ENCODE measurements at regions not wholly inside any gene's neighbourhood (a gene's known extent, or its start where the extent isn't known, plus 50 kb on each side); places are given as distances from the start of the nearest gene placed in this dataset.
"Not testable (repeated sequence)": the region's sequence is repeated elsewhere in the genome, so short reads cannot be mapped to it uniquely, and the experiment has no call there.

DNA sequence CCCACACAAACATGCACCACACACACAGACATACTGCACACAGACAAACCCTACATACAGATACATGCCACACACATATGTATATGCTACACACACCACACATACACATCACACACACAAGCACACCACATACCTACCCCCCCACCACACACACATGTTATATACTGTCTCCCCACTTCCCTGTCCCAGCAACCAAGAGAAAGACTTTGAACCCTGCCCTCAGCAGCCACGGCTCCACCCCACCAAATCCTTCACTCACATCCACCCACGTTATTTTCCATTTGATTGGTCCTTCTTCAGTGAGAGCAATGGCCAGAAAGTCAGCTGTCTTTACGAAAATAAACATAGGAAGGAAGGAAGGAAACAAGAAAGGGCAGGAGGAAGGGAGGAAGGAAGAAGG lies 479.8 kb downstream of the DIRAS2 start:
- H3K27me3 ChIP-seq (ENCODE audit: control insufficient read depth in 2 of 2, insufficient read depth in 2 of 2, low read length in 2 of 2): no peaks in the 10 kb centered on the region
- H3K4me3 ChIP-seq (ENCODE audit: low read length in 2 of 2): peak overlapping the region in 1 of 2 donors; percentile 3
- no peaks in the 10 kb centered on the region for H3K36me3 ChIP-seq (ENCODE audit: control insufficient read depth in 2 of 2, insufficient read depth in 2 of 2, low read length in 2 of 2)

DNA sequence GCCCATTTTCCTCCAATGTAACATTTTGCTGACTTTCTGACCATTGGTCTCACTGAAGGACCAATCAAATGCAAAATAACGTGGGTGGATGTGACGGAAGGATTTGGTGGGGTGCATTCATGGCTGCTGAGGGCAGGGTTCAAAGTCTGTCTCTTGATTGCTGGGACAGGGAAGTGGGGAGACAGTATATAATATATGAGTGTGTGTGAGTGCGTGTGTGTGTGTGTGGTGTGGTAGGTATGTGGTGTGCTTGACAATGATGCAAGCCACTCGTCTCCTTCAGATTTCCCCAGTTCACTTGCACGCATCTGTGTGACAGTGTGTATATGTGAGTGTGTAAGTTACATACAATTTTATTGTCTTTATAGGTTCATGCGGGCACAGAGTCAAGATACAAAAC lies 477.3 kb downstream of the DIRAS2 start:
- Histone ChIP-seq H3K9me3 (ENCODE audit: control insufficient read depth in 2 of 2, low read length in 2 of 2) (no peaks in the 10 kb centered on the region), H3K9ac (ENCODE audit: low read depth in 1 of 2, low read length in 2 of 2) (peak overlapping the region in 1 of 2 donors; percentile 5), H3K36me3 (ENCODE audit: control insufficient read depth in 2 of 2, insufficient read depth in 2 of 2, low read length in 2 of 2) (no peaks in the 10 kb centered on the region), H3K4me1 (ENCODE audit: control insufficient read depth in 2 of 2, insufficient read depth in 2 of 2, low read length in 2 of 2) (peaks cover 24 to 47% of the 10 kb centered on the region in 2 donors), H3K27me3 (ENCODE audit: control insufficient read depth in 2 of 2, insufficient read depth in 2 of 2, low read length in 2 of 2) (no peaks in the 10 kb centered on the region), H3K4me3 (ENCODE audit: low read length in 2 of 2) (no peak overlapping the region), H3K27ac (ENCODE audit: low read depth in 2 of 2, low read length in 2 of 2) (peak overlapping the region; percentile 1 to 31)

More for the DNA sequence above, 479.8 kb downstream of the DIRAS2 start:
- peaks cover 17 to 34% of the 10 kb centered on the region in 2 donors for H3K4me1 ChIP-seq (ENCODE audit: control insufficient read depth in 2 of 2, insufficient read depth in 2 of 2, low read length in 2 of 2)
- peak overlapping the region; percentile 14 to 16 for H3K27ac ChIP-seq (ENCODE audit: low read depth in 2 of 2, low read length in 2 of 2)
- no peak overlapping the region for H3K9ac ChIP-seq (ENCODE audit: low read depth in 1 of 2, low read length in 2 of 2)
- no peaks in the 10 kb centered on the region for H3K9me3 ChIP-seq (ENCODE audit: control insufficient read depth in 2 of 2, low read length in 2 of 2)

DNA sequence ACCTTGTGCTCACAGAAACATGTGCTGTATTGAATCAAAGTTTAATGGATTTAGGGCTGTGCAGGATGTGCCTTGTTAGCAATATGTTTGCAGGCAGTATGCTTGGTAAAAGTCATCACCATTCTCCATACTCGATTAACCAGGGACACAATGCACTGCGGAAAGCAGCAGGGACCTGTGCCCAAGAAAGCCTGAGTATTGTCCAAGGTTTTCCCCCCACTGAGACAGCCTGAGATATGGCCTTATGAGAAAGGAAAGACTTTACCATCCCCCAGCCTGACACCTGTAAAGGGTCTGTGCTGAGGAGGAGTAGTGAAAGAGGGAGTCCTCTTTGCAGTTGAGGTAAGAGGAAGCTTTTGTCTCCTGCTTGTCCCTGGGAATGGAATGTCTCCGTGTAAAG lies 476.2 kb downstream of the DIRAS2 start:
- H3K9me3 ChIP-seq (ENCODE audit: control insufficient read depth in 2 of 2, low read length in 2 of 2); H3K27ac ChIP-seq (ENCODE audit: low read depth in 2 of 2, low read length in 2 of 2); H3K36me3 ChIP-seq (ENCODE audit: control insufficient read depth in 2 of 2, insufficient read depth in 2 of 2, low read length in 2 of 2); H3K4me3 ChIP-seq (ENCODE audit: low read length in 2 of 2); H3K9ac ChIP-seq (ENCODE audit: low read depth in 1 of 2, low read length in 2 of 2); H3K27me3 ChIP-seq (ENCODE audit: control insufficient read depth in 2 of 2, insufficient read depth in 2 of 2, low read length in 2 of 2): not testable (repeated sequence)
- H3K4me1 ChIP-seq (ENCODE audit: control insufficient read depth in 2 of 2, insufficient read depth in 2 of 2, low read length in 2 of 2): peaks cover 24 to 47% of the 10 kb centered on the region in 2 donors

DNA sequence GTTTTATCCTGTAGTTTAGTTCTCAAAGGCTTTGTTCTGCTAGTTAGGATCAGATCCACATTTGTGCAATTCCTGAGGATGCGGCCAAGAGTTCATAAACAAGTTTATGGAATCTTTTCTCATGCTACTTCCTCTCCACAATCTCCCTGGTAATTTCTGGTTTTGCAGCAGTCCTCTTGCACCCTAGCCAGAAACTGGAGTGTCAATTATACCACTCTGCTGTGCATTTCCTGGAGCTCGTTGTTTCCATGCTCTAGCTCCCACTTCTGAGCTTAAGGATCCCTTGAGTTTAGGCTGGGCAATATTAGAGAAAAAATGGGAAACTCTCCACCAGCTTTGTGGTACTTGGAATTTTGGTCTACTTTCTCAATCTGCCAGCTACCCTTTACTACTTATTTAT lies 474.7 kb downstream of the DIRAS2 start:
- Histone ChIP-seq H3K4me3 (ENCODE audit: low read length in 2 of 2) (no peak overlapping the region), H3K27ac (ENCODE audit: low read depth in 2 of 2, low read length in 2 of 2) (peak overlapping the region; percentile 49 to 52), H3K9me3 (ENCODE audit: control insufficient read depth in 2 of 2, low read length in 2 of 2) (peaks cover 0 to 4% of the 10 kb centered on the region in 2 donors), H3K4me1 (ENCODE audit: control insufficient read depth in 2 of 2, insufficient read depth in 2 of 2, low read length in 2 of 2) (peaks cover 24 to 41% of the 10 kb centered on the region in 2 donors), H3K36me3 (ENCODE audit: control insufficient read depth in 2 of 2, insufficient read depth in 2 of 2, low read length in 2 of 2) (no peaks in the 10 kb centered on the region), H3K27me3 (ENCODE audit: control insufficient read depth in 2 of 2, insufficient read depth in 2 of 2, low read length in 2 of 2) (no peaks in the 10 kb centered on the region), H3K9ac (ENCODE audit: low read depth in 1 of 2, low read length in 2 of 2) (no peak overlapping the region)

DNA sequence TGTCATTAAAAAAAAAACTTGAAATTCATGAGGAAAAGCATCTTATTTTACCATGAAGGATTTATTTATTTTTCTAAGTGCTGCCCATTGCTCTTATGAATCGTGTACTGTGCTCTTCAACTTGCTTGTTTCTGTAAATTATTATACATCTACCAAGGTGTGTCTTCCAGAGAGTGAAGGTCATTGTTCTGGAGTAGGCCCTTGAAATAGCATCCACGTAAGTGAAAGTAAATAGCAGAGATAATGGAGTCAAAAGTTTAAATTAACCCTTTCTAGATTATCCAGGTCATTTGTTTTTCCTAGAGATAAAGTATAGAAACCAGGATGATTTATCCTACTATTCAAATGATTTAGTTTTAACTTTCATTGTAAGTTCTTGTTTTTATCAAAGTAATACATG lies 473.1 kb downstream of the DIRAS2 start:
- peak overlapping the region; percentile 72 to 78 for H3K27ac ChIP-seq (ENCODE audit: low read depth in 2 of 2, low read length in 2 of 2)
- H3K9ac ChIP-seq (ENCODE audit: low read depth in 1 of 2, low read length in 2 of 2): no peak overlapping the region
- no peaks in the 10 kb centered on the region for H3K36me3 ChIP-seq (ENCODE audit: control insufficient read depth in 2 of 2, insufficient read depth in 2 of 2, low read length in 2 of 2)
- H3K4me3 ChIP-seq (ENCODE audit: low read length in 2 of 2): peak overlapping the region; percentile 27 to 48
- H3K4me1 ChIP-seq (ENCODE audit: control insufficient read depth in 2 of 2, insufficient read depth in 2 of 2, low read length in 2 of 2): peaks cover 24 to 36% of the 10 kb centered on the region in 2 donors
- H3K9me3 ChIP-seq (ENCODE audit: control insufficient read depth in 2 of 2, low read length in 2 of 2): peaks cover 0 to 4% of the 10 kb centered on the region in 2 donors
- H3K27me3 ChIP-seq (ENCODE audit: control insufficient read depth in 2 of 2, insufficient read depth in 2 of 2, low read length in 2 of 2): no peaks in the 10 kb centered on the region

DNA sequence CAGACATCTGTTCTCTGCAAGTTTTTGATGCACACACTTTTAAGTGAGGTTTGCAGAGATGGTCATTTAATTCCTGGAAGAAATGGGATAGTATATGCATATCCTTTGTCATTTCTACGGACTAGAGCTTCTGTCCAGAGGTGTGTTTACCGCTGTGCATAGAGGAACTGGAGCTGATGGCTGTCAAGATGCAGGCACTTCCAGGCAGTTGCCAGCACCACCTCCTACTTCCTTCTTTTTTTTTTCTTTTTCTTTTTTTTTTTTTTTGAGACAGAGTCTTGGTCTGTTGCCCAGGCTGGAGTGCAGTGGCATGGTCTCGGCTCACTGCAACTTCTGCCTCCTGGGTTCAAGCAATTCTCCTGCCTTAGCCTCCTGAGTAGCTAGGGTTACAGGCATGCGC lies 468.7 kb downstream of the DIRAS2 start:
- not testable (repeated sequence) for H3K27me3 ChIP-seq (ENCODE audit: control insufficient read depth in 2 of 2, insufficient read depth in 2 of 2, low read length in 2 of 2); H3K9ac ChIP-seq (ENCODE audit: low read depth in 1 of 2, low read length in 2 of 2); H3K4me1 ChIP-seq (ENCODE audit: control insufficient read depth in 2 of 2, insufficient read depth in 2 of 2, low read length in 2 of 2); H3K36me3 ChIP-seq (ENCODE audit: control insufficient read depth in 2 of 2, insufficient read depth in 2 of 2, low read length in 2 of 2); H3K9me3 ChIP-seq (ENCODE audit: control insufficient read depth in 2 of 2, low read length in 2 of 2); H3K27ac ChIP-seq (ENCODE audit: low read depth in 2 of 2, low read length in 2 of 2); H3K4me3 ChIP-seq (ENCODE audit: low read length in 2 of 2)

DNA sequence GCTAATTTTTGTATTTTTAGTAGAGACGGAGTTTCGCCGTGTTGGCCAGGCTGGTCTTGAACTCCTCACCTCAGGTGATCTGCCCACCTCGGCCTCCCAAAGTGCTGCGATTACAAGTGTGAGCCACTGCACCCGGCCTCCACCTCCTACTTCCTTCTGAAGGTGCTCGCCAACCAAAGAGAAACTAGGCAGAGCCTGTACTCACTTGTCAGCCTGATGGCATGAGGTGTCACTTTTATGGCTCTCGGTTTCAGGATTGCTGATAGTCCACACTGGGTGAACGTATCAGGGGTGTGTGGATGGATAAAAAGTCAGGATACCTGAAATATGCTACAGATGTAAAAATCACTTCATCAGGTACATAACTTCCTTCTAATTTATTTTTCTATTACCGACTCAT lies 468.3 kb downstream of the DIRAS2 start:
- H3K4me3 ChIP-seq (ENCODE audit: low read length in 2 of 2): not testable (repeated sequence)

DNA sequence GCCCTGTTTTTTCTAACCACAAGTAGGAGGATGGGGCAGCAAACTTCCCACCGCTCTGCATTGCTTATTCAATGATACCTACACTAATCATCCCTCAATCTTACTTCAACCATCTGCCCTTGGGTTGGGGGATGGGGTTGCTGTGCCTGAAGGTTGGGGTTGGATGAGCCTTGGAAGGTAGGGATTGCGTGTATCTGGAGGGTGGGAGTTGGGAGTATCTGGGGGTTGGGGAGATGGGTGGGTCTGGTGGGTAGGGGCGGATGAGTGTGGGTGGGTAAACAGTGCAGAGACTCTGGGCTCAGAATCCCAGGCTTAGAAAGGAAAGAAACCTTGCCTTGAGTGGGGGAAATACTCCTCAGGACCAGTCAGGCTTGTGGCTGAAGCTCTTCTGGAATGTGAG lies 467.4 kb downstream of the DIRAS2 start:
- H3K36me3 ChIP-seq (ENCODE audit: control insufficient read depth in 2 of 2, insufficient read depth in 2 of 2, low read length in 2 of 2): no peaks in the 10 kb centered on the region
- no peaks in the 10 kb centered on the region for H3K4me1 ChIP-seq (ENCODE audit: control insufficient read depth in 2 of 2, insufficient read depth in 2 of 2, low read length in 2 of 2)
- no peaks in the 10 kb centered on the region for H3K27me3 ChIP-seq (ENCODE audit: control insufficient read depth in 2 of 2, insufficient read depth in 2 of 2, low read length in 2 of 2)
- no peak overlapping the region for H3K9ac ChIP-seq (ENCODE audit: low read depth in 1 of 2, low read length in 2 of 2)
- peaks cover 0 to 4% of the 10 kb centered on the region in 2 donors for H3K9me3 ChIP-seq (ENCODE audit: control insufficient read depth in 2 of 2, low read length in 2 of 2)
- H3K4me3 ChIP-seq (ENCODE audit: low read length in 2 of 2): no peak overlapping the region
- no peak overlapping the region for H3K27ac ChIP-seq (ENCODE audit: low read depth in 2 of 2, low read length in 2 of 2)

More for the DNA sequence above, 468.3 kb downstream of the DIRAS2 start:
- not testable (repeated sequence) for H3K27ac ChIP-seq (ENCODE audit: low read depth in 2 of 2, low read length in 2 of 2); H3K27me3 ChIP-seq (ENCODE audit: control insufficient read depth in 2 of 2, insufficient read depth in 2 of 2, low read length in 2 of 2); H3K9me3 ChIP-seq (ENCODE audit: control insufficient read depth in 2 of 2, low read length in 2 of 2); H3K4me1 ChIP-seq (ENCODE audit: control insufficient read depth in 2 of 2, insufficient read depth in 2 of 2, low read length in 2 of 2); H3K9ac ChIP-seq (ENCODE audit: low read depth in 1 of 2, low read length in 2 of 2); H3K36me3 ChIP-seq (ENCODE audit: control insufficient read depth in 2 of 2, insufficient read depth in 2 of 2, low read length in 2 of 2)

DNA sequence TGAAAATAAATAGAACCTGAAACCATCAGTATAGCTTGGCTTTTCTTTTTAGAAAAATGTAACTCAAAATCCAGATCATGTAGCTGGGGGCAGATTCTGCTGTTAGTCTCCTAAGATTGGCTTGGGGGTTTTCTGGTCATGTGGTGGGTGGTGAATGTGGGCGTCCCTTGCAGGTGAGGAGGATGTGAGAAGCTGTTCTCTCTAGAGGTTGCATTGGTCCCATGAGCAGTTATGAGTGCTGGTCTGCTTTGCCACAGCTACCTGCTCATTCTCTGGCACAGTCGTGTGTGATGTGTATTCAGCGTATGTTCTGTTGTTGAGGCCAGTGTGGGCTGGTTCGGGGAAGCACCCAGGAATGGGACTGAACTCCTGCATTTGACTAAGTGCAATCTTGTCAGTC lies 466.8 kb downstream of the DIRAS2 start:
- H3K36me3 ChIP-seq (ENCODE audit: control insufficient read depth in 2 of 2, insufficient read depth in 2 of 2, low read length in 2 of 2): no peaks in the 10 kb centered on the region
- H3K9me3 ChIP-seq (ENCODE audit: control insufficient read depth in 2 of 2, low read length in 2 of 2): peaks cover 0 to 3% of the 10 kb centered on the region in 2 donors
- H3K27ac ChIP-seq (ENCODE audit: low read depth in 2 of 2, low read length in 2 of 2): no peak overlapping the region
- H3K4me3 ChIP-seq (ENCODE audit: low read length in 2 of 2): no peak overlapping the region
- H3K27me3 ChIP-seq (ENCODE audit: control insufficient read depth in 2 of 2, insufficient read depth in 2 of 2, low read length in 2 of 2): no peaks in the 10 kb centered on the region
- no peak overlapping the region for H3K9ac ChIP-seq (ENCODE audit: low read depth in 1 of 2, low read length in 2 of 2)
- no peaks in the 10 kb centered on the region for H3K4me1 ChIP-seq (ENCODE audit: control insufficient read depth in 2 of 2, insufficient read depth in 2 of 2, low read length in 2 of 2)

DNA sequence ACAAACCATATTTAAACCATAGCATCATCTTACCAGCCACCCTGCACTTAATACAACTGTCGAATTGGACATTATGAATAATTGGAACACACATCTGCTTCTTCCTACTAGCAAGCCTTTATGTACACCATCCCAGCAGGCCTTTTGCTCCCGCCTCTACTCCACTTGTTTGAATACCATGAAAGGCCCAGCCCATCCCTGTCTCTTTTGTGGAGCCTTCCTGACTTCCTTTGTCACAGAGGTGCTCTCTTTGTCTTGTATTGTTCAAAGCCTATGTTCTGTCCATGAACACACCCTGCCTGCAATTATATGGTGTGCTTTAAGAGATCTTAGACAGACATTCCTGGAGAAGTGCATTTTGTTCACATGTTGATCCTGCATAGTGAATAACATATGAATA lies 465.7 kb downstream of the DIRAS2 start:
- H3K4me3 ChIP-seq (ENCODE audit: low read length in 2 of 2): no peak overlapping the region
- no peaks in the 10 kb centered on the region for H3K9me3 ChIP-seq (ENCODE audit: control insufficient read depth in 2 of 2, low read length in 2 of 2)
- H3K4me1 ChIP-seq (ENCODE audit: control insufficient read depth in 2 of 2, insufficient read depth in 2 of 2, low read length in 2 of 2): no peaks in the 10 kb centered on the region
- H3K27me3 ChIP-seq (ENCODE audit: control insufficient read depth in 2 of 2, insufficient read depth in 2 of 2, low read length in 2 of 2): no peaks in the 10 kb centered on the region
- no peaks in the 10 kb centered on the region for H3K36me3 ChIP-seq (ENCODE audit: control insufficient read depth in 2 of 2, insufficient read depth in 2 of 2, low read length in 2 of 2)
- no peak overlapping the region for H3K27ac ChIP-seq (ENCODE audit: low read depth in 2 of 2, low read length in 2 of 2)
- H3K9ac ChIP-seq (ENCODE audit: low read depth in 1 of 2, low read length in 2 of 2): no peak overlapping the region

DNA sequence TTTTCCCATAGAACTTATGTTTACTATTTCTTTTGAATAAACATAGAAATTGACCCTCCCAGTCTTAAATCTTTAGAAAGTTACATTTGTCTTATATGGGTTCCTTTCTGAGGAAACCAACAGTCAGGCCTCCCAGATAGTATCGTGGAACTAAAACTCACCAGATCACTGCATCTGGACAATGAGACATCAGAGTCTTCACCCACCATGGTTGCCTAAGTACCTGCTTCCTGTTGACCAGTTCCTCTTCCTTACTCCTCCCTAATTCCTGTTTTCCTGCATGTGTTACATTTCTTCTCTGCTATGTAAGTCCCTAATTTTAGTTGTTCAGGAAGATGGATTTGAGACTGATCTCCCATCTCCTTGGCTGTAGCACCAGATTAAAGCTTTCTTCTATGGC lies 462.2 kb downstream of the DIRAS2 start:
- Histone ChIP-seq H3K9me3 (ENCODE audit: control insufficient read depth in 2 of 2, low read length in 2 of 2) (no peaks in the 10 kb centered on the region), H3K4me1 (ENCODE audit: control insufficient read depth in 2 of 2, insufficient read depth in 2 of 2, low read length in 2 of 2) (no peaks in the 10 kb centered on the region), H3K27ac (ENCODE audit: low read depth in 2 of 2, low read length in 2 of 2) (no peak overlapping the region), H3K4me3 (ENCODE audit: low read length in 2 of 2) (no peak overlapping the region), H3K36me3 (ENCODE audit: control insufficient read depth in 2 of 2, insufficient read depth in 2 of 2, low read length in 2 of 2) (no peaks in the 10 kb centered on the region), H3K27me3 (ENCODE audit: control insufficient read depth in 2 of 2, insufficient read depth in 2 of 2, low read length in 2 of 2) (no peaks in the 10 kb centered on the region), H3K9ac (ENCODE audit: low read depth in 1 of 2, low read length in 2 of 2) (no peak overlapping the region)

Data from mucosa of rectum (tissue), 2 donors.